Liver (tissue), 8 donors: ENCODE measurements at regions not wholly inside any gene's neighbourhood (a gene's known extent, or its start where the extent isn't known, plus 50 kb on each side); places are given as distances from the start of the nearest gene placed in this dataset.

ENCODE experiments used
- DNase-seq: peaks from one replicate; pipeline ENCODE4 v3.0.0-alpha.2; 2017; ENCODE audit warnings: low spot score
- H3K27ac ChIP-seq, 2 donors: one replicate each; pipeline ENCODE4 v1.7.0; 2013; ENCODE audit warnings: inconsistent platforms in 2 of 2, low read length in 2 of 2, control low read depth in 1 of 2, low read depth in 1 of 2, mild to moderate bottlenecking in 1 of 2
- H3K27me3 ChIP-seq, 4 donors: one replicate each; pipeline versions ENCODE4 v1.6.1 to v1.7.0; 2013; ENCODE audit warnings: low read length in 3 of 4, inconsistent platforms in 1 of 4, mild to moderate bottlenecking in 1 of 4, moderate library complexity in 1 of 4; ENCODE audit not compliant: control insufficient read depth in 4 of 4, insufficient read depth in 4 of 4
- H3K36me3 ChIP-seq, 4 donors: one replicate each; pipeline versions ENCODE4 v1.6.1 to v1.7.0; 2013; ENCODE audit warnings: low read length in 3 of 4, mild to moderate bottlenecking in 3 of 4, low read depth in 1 of 4, moderate library complexity in 1 of 4; ENCODE audit not compliant: control insufficient read depth in 4 of 4, insufficient read depth in 3 of 4
- H3K4me1 ChIP-seq, 4 donors: one replicate each; pipeline versions ENCODE4 v1.6.1 to v1.7.0; 2013; ENCODE audit warnings: low read length in 3 of 4, mild to moderate bottlenecking in 3 of 4, moderate library complexity in 1 of 4; ENCODE audit not compliant: control insufficient read depth in 4 of 4, insufficient read depth in 4 of 4
- H3K4me3 ChIP-seq, 3 donors: one replicate each; pipeline versions ENCODE4 v1.6.1 to v1.7.0; 2013; ENCODE audit warnings: low read length in 3 of 3, control low read depth in 1 of 3, low read depth in 1 of 3, mild to moderate bottlenecking in 1 of 3
- H3K9ac ChIP-seq, 2 donors: one replicate each; pipeline ENCODE4 v1.7.0; 2013; ENCODE audit warnings: low read length in 2 of 2, mild to moderate bottlenecking in 2 of 2, moderate library complexity in 2 of 2, control low read depth in 1 of 2, low read depth in 1 of 2
- H3K9me3 ChIP-seq, 4 donors: one replicate each; pipeline versions ENCODE4 v1.6.1 to v1.7.0; 2013; ENCODE audit warnings: low read length in 3 of 4; ENCODE audit not compliant: control insufficient read depth in 4 of 4
- ATF3 ChIP-seq: IDR thresholded peaks from 2 replicates; pipeline ENCODE4 v1.6.1; 2016; ENCODE audit warnings: antibody characterized with exemption
- CTCF ChIP-seq: fragments of 150-350 bp; IDR thresholded peaks from 2 replicates; pipeline ENCODE4 v1.5.1; 2017; ENCODE audit warnings: improper control_type of control experiment, low read depth, low read length; ENCODE audit not compliant: missing input control
- EGR1 ChIP-seq, 2 donors: IDR thresholded peaks; 2 replicates each; pipeline ENCODE4 v1.6.1; 2016 to 2018; ENCODE audit warnings: antibody characterized with exemption in 2 of 2, low read depth in 2 of 2
- FOXA1 ChIP-seq: IDR thresholded peaks from 2 replicates; pipeline ENCODE4 v1.6.1; 2016; ENCODE audit warnings: antibody characterized with exemption
- FOXA2 ChIP-seq: IDR thresholded peaks from 2 replicates; pipeline ENCODE4 v1.6.1; 2016; ENCODE audit warnings: antibody characterized with exemption
- HNF4A ChIP-seq, 2 donors: conservative IDR thresholded peaks; 2 replicates each; pipeline ENCODE4 v1.6.1; 2016; ENCODE audit warnings: antibody characterized with exemption in 2 of 2, mild to moderate bottlenecking in 2 of 2
- JUND ChIP-seq, 2 donors: IDR thresholded peaks; 2 replicates each; pipeline ENCODE4 v1.6.1; 2016; ENCODE audit warnings: antibody characterized with exemption in 2 of 2
- MAX ChIP-seq: IDR thresholded peaks from 2 replicates; pipeline ENCODE4 v1.6.1; 2016; ENCODE audit warnings: antibody characterized with exemption
- NR2F2 ChIP-seq: IDR thresholded peaks from 2 replicates; pipeline ENCODE4 v1.6.1; 2016; ENCODE audit warnings: antibody characterized with exemption
- RAD21 ChIP-seq, 2 donors: IDR thresholded peaks; 2 replicates each; pipeline ENCODE4 v1.6.1; 2016; ENCODE audit warnings: antibody characterized with exemption in 2 of 2, mild to moderate bottlenecking in 2 of 2
- REST ChIP-seq: IDR thresholded peaks from 2 replicates; pipeline ENCODE4 v1.6.1; 2016; ENCODE audit warnings: antibody characterized with exemption, mild to moderate bottlenecking
- RXRA ChIP-seq, 2 donors: IDR thresholded peaks; 2 replicates each; pipeline ENCODE4 v1.6.1; 2017 to 2018; ENCODE audit warnings: antibody characterized with exemption in 2 of 2, mild to moderate bottlenecking in 1 of 2
- SP1 ChIP-seq: IDR thresholded peaks from 2 replicates; pipeline ENCODE4 v1.6.1; 2018; ENCODE audit warnings: antibody characterized with exemption, mild to moderate bottlenecking
- TAF1 ChIP-seq: conservative IDR thresholded peaks from 2 replicates; pipeline ENCODE4 v1.6.1; 2016; ENCODE audit warnings: antibody characterized with exemption, mild to moderate bottlenecking
- YY1 ChIP-seq: IDR thresholded peaks from 2 replicates; pipeline ENCODE4 v1.6.1; 2016; ENCODE audit warnings: antibody characterized with exemption, mild to moderate bottlenecking
- WGBS: extraction: QIAGEN DNeasy Blood & Tissue Kit; methylation state at CpG from one replicate; pipeline ENCODE4 v1.1.7; 2013; 5-methylcytosine and 5-hydroxymethylcytosine counted together
- donor health status: healthy.
- donor health status: healthy.
- donor health status: healthy.
- donor health status: healthy.
- donor health status: healthy.

- DNase-seq = no peak
- TF ChIP-seq ATF3 (no peak), SP1 (no peak), RAD21 (IDR thresholded peaks at IDR 0.05) (no peak), CTCF (no peak), MAX (no peak), FOXA2 (no peak), NR2F2 (no peak), RXRA (IDR thresholded peaks at IDR 0.05) (no peak), FOXA1 (no peak), HNF4A (conservative IDR thresholded peaks at IDR 0.05) (no peak), TAF1 (no peak), EGR1 (IDR thresholded peaks at IDR 0.05; ENCODE audit: low read depth in 2 of 2) (no peak), JUND (IDR thresholded peaks at IDR 0.05) (no peak), YY1 (no peak), REST (no peak)
- Histone ChIP-seq H3K27me3 (peaks cover 0 to 5% (median 0%) of the 10 kb centered on the region in 4 donors), H3K4me3 (no peak overlapping the region), H3K9ac (no peak overlapping the region), H3K27ac (no peak overlapping the region), H3K9me3 (no peaks in the 10 kb centered on the region), H3K4me1 (no peaks in the 10 kb centered on the region), H3K36me3 (no peaks in the 10 kb centered on the region)
- 62% methylated on average over 14 of the region's 14 CpGs for WGBS
Observed at GRCh38 chr17:74130276-74130675, 73.2 kb upstream of the RPL38 start.

- no peak overlapping the region for H3K4me3 ChIP-seq
- no peak overlapping the region for H3K9ac ChIP-seq
- H3K9me3 ChIP-seq = no peaks in the 10 kb centered on the region
- 67% methylated on average over 8 of the region's 8 CpGs for WGBS
- TF ChIP-seq TAF1 = no peak
- no peak for TF ChIP-seq RAD21 (IDR thresholded peaks at IDR 0.05)
- TF ChIP-seq CTCF = no peak
- no peaks in the 10 kb centered on the region for H3K4me1 ChIP-seq
- no peak overlapping the region for H3K27ac ChIP-seq
- DNase-seq = no peak
- peaks cover 0 to 5% (median 0%) of the 10 kb centered on the region in 4 donors for H3K27me3 ChIP-seq
- no peaks in the 10 kb centered on the region for H3K36me3 ChIP-seq
Observed at GRCh38 chr17:74130841-74131240, 72.6 kb upstream of the RPL38 start.
